Pancreas (tissue), 10 donors: ENCODE measurements at regions not wholly inside any gene's neighbourhood (a gene's known extent, or its start where the extent isn't known, plus 50 kb on each side); places are given as distances from the start of the nearest gene placed in this dataset.

Source experiments
- ATAC-seq, 4 donors: fragments of 200-7000 bp; cut with Tn5 transposase; one replicate each; pipeline versions ENCODE4 v1.8.0 to v1.9.1; 2020; ENCODE audit warnings: mild to moderate bottlenecking in 4 of 4, moderate library complexity in 4 of 4
- DNase-seq, 6 donors: peaks; one replicate each; pipeline ENCODE4 v3.0.0-alpha.2; 2020
- FAIRE-seq: peaks from 2 replicates; lab custom pipeline; 2012; peaks lifted over from hg19 to GRCh38; lab: Jason Lieb, UNC
- H3K27ac ChIP-seq, 4 donors: fragments of 200-600 bp; sonication (generic); 1 replicate in 3 of 4; 2 replicates in 1 of 4; pipeline versions ENCODE4 v1.5.0 to v1.8.0; 2020
- H3K27me3 ChIP-seq, 4 donors: fragments of 200-600 bp; one replicate each; pipeline ENCODE4 v1.8.0; 2021
- H3K36me3 ChIP-seq, 3 donors: fragments of 200-600 bp; sonication (generic) in 1 of 3; one replicate each; pipeline versions ENCODE4 v1.5.0 to v1.8.0; 2020 to 2021
- H3K4me1 ChIP-seq, 3 donors: fragments of 200-600 bp; one replicate each; pipeline ENCODE4 v1.8.0; 2021
- H3K4me3 ChIP-seq, 4 donors: fragments of 200-600 bp; sonication (generic) in 2 of 4; one replicate each; pipeline versions ENCODE4 v1.5.0 to v1.8.0; 2020 to 2021
- H3K9me3 ChIP-seq, 4 donors: fragments of 200-600 bp; one replicate each; pipeline ENCODE4 v1.8.0; 2021
- WGBS, 2 donors: extraction: QIAGEN DNeasy Blood & Tissue Kit; methylation state at CpG; one replicate each; pipeline ENCODE4 v1.1.7; 2013; 5-methylcytosine and 5-hydroxymethylcytosine counted together
- intact Hi-C, 3 donors: fragments of 100-400 bp; cut with DNase I; formaldehyde crosslinking; loops; one replicate each; pipeline versions ENCODE4 v1.11.1 to v1.14.2; 2022
- TF ChIP-seq, protein P1 (sequence below), 4 donors: fragments of 200-600 bp; sonication (generic) in 3 of 4; IDR thresholded peaks; one replicate each; pipeline versions ENCODE4 v1.5.0 to v1.8.0; 2021; ENCODE audit warnings: antibody characterized with exemption in 4 of 4
- donor health status: healthy with polysubstance abuse.
- donor health status: DM: no; HTN: no; CAD: no; lungs with moderate emphysema.
- donor health status: DM: no; HTN: no; CAD: no.
- donor health status: control.
- donor health status: control.
- donor health status: Bipolar disorder and iron deficiency.
- donor health status: DM: yes; HTN: yes; CAD: no.
- donor health status: DM: no; HTN: no; CAD: no.
- donor health status: DM: no; HTN: no; CAD: no.
- donor health status: DM: yes; HTN: yes; CAD: no.

- Histone ChIP-seq H3K27ac (no peak overlapping the region), H3K27me3 (no peaks in the 10 kb centered on the region), H3K4me3 (no peak overlapping the region), H3K36me3 (no peaks in the 10 kb centered on the region), H3K9me3 (no peaks in the 10 kb centered on the region), H3K4me1 (no peaks in the 10 kb centered on the region)
- 60 to 74% methylated on average over 3 of the region's 3 CpGs for WGBS, 2 donors
- TF ChIP-seq, protein P1, sequence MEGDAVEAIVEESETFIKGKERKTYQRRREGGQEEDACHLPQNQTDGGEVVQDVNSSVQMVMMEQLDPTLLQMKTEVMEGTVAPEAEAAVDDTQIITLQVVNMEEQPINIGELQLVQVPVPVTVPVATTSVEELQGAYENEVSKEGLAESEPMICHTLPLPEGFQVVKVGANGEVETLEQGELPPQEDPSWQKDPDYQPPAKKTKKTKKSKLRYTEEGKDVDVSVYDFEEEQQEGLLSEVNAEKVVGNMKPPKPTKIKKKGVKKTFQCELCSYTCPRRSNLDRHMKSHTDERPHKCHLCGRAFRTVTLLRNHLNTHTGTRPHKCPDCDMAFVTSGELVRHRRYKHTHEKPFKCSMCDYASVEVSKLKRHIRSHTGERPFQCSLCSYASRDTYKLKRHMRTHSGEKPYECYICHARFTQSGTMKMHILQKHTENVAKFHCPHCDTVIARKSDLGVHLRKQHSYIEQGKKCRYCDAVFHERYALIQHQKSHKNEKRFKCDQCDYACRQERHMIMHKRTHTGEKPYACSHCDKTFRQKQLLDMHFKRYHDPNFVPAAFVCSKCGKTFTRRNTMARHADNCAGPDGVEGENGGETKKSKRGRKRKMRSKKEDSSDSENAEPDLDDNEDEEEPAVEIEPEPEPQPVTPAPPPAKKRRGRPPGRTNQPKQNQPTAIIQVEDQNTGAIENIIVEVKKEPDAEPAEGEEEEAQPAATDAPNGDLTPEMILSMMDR (IDR thresholded peaks at IDR 0.05): no peak
- ATAC-seq (peak in 2 of 4 donors; percentile 31 to 38), FAIRE-seq (no peak), DNase-seq (no peak)
- intact Hi-C loops: no loop called here
These were observed 139.8 kb upstream of the NCK2 start for GRCh38 chr2:105604938-105605337.

GRCh38 chr2:105600949-105601794, 143.5 kb upstream of the NCK2 start:
- intact Hi-C loops: no loop called here
- ATAC-seq (no peak), DNase-seq (no peak), FAIRE-seq (no peak)
- TF ChIP-seq, protein P1 (IDR thresholded peaks at IDR 0.05): no peak
- Histone ChIP-seq H3K4me1 (no peaks in the 10 kb centered on the region), H3K36me3 (no peaks in the 10 kb centered on the region), H3K4me3 (no peak overlapping the region), H3K9me3 (no peaks in the 10 kb centered on the region), H3K27me3 (no peaks in the 10 kb centered on the region), H3K27ac (no peak overlapping the region)
- 80 to 83% methylated on average over 8 of the region's 8 CpGs for WGBS, 2 donors

- DNase-seq (no peak), FAIRE-seq (no peak), ATAC-seq (no peak)
- Histone ChIP-seq H3K36me3 (no peaks in the 10 kb centered on the region), H3K27ac (no peak overlapping the region), H3K27me3 (no peaks in the 10 kb centered on the region), H3K4me3 (no peak overlapping the region), H3K9me3 (no peaks in the 10 kb centered on the region), H3K4me1 (no peaks in the 10 kb centered on the region)
- intact Hi-C loops: no loop called here
- TF ChIP-seq, protein P1 (IDR thresholded peaks at IDR 0.05): no peak
- WGBS, 2 donors: 71 to 78% methylated on average over 6 of the region's 6 CpGs
These were observed 144.1 kb upstream of the NCK2 start for GRCh38 chr2:105600602-105600948.

GRCh38 chr2:105600037-105600442, 144.7 kb upstream of the NCK2 start:
- no peak overlapping the region for H3K4me3 ChIP-seq
- no peak for FAIRE-seq
- H3K27ac ChIP-seq: no peak overlapping the region
- no peak for ATAC-seq
- no peak for DNase-seq
- H3K36me3 ChIP-seq: no peaks in the 10 kb centered on the region
- H3K4me1 ChIP-seq: no peaks in the 10 kb centered on the region
- 85 to 94% methylated on average over 9 of the region's 9 CpGs for WGBS, 2 donors
- intact Hi-C loops: no loop called here
- TF ChIP-seq, protein P1 (IDR thresholded peaks at IDR 0.05): no peak
- no peaks in the 10 kb centered on the region for H3K9me3 ChIP-seq
- no peaks in the 10 kb centered on the region for H3K27me3 ChIP-seq
